Left colon (tissue), 2 donors: ENCODE measurements at regions not wholly inside any gene's neighbourhood (a gene's known extent, or its start where the extent isn't known, plus 50 kb on each side); places are given as distances from the start of the nearest gene placed in this dataset.

Experiments used
- ATAC-seq: fragments of 200-7000 bp; cut with Tn5 transposase; one replicate; pipeline ENCODE4 v1.9.1; 2020; ENCODE audit warnings: mild to moderate bottlenecking, moderate library complexity
- DNase-seq, 2 donors: peaks; one replicate each; pipeline ENCODE4 v3.0.0-alpha.2; 2020
- intact Hi-C, 2 donors: fragments of 100-400 bp; cut with DNase I in 1 of 2; cut with micrococcal nuclease in 1 of 2; formaldehyde crosslinking; loops; one replicate each; pipeline versions ENCODE4 v1.11.2 to v1.14.0; 2022; cut with DNase I, micrococcal nuclease
- donor health status: DM: no; HTN: no; CAD: no.
- donor health status: DM: yes; HTN: yes; CAD: no.

- intact Hi-C loops = no loop called here
- DNase-seq = no peak
Observed at GRCh38 chr18:78919956-78920355, 59.7 kb upstream of the SALL3 start.

GRCh38 chr18:78920456-78921138 lies 59.0 kb upstream of the SALL3 start:
- ATAC-seq = no peak
- intact Hi-C loops = no loop called here
- DNase-seq = no peak

More at GRCh38 chr18:78919956-78920355, 59.7 kb upstream of the SALL3 start:
- ATAC-seq = no peak

- intact Hi-C loops = no loop called here
- DNase-seq (no peak), ATAC-seq (no peak)
Observed at GRCh38 chr18:78922856-78923255, 56.8 kb upstream of the SALL3 start.

GRCh38 chr18:78924301-78924700 lies 55.3 kb upstream of the SALL3 start:
- DNase-seq (no peak), ATAC-seq (no peak)
- intact Hi-C loops = no loop called here

GRCh38 chr18:78924786-78925540 lies 54.7 kb upstream of the SALL3 start:
- ATAC-seq (no peak), DNase-seq (no peak)
- intact Hi-C loops = no loop called here

- intact Hi-C loops = no loop called here
- ATAC-seq (no peak), DNase-seq (no peak)
Observed at GRCh38 chr18:78925557-78926242, 53.9 kb upstream of the SALL3 start.

- intact Hi-C loops = no loop called here
- DNase-seq (no peak), ATAC-seq (no peak)
Observed at GRCh38 chr18:78926243-78926615, 53.4 kb upstream of the SALL3 start.

- DNase-seq (no peak), ATAC-seq (no peak)
- intact Hi-C loops = no loop called here
Observed at GRCh38 chr18:78927156-78927555, 52.5 kb upstream of the SALL3 start.

- no peak for DNase-seq
- intact Hi-C loops = no loop called here
- ATAC-seq = no peak
Observed at GRCh38 chr18:78927616-78928015, 52.0 kb upstream of the SALL3 start.

- no peak for DNase-seq
- intact Hi-C loops = no loop called here
- ATAC-seq = no peak
Observed at GRCh38 chr18:78928076-78928475, 51.5 kb upstream of the SALL3 start.

GRCh38 chr18:78929516-78929915 lies 50.1 kb upstream of the SALL3 start:
- intact Hi-C loops = no loop called here
- no peak for DNase-seq
- ATAC-seq = no peak
